ENCODE measurements at regions not wholly inside any gene's neighbourhood (a gene's known extent, or its start where the extent isn't known, plus 50 kb on each side); places are given as distances from the start of the nearest gene placed in this dataset.

GRCh38 chr21:32131164-32131563, 147.7 kb downstream of the MIS18A start:
- TF ChIP-seq CTCF (conservative IDR thresholded peaks at IDR 0.05; ENCODE audit: low read depth, low read length) = no peak
- H3K4me3 ChIP-seq (ENCODE audit: low read depth, low read length) = no peak overlapping the region
- DNase-seq (ENCODE audit: low read depth) = no peak

- no peak for TF ChIP-seq CTCF (conservative IDR thresholded peaks at IDR 0.05; ENCODE audit: low read depth, low read length)
Measured at GRCh38 chr21:32130031-32130891, 148.6 kb downstream of the MIS18A start.

GRCh38 chr21:32127081-32127480, 151.8 kb downstream of the MIS18A start:
- TF ChIP-seq CTCF (conservative IDR thresholded peaks at IDR 0.05; ENCODE audit: low read depth, low read length) = no peak
- no peak for DNase-seq (ENCODE audit: low read depth)
- no peak overlapping the region for H3K4me3 ChIP-seq (ENCODE audit: low read depth, low read length)

More at GRCh38 chr21:32130031-32130891, 148.6 kb downstream of the MIS18A start:
- no peak overlapping the region for H3K4me3 ChIP-seq (ENCODE audit: low read depth, low read length)
- no peak for DNase-seq (ENCODE audit: low read depth)

GRCh38 chr21:32122082-32122481, 156.8 kb downstream of the MIS18A start:
- DNase-seq (ENCODE audit: low read depth) = no peak
- TF ChIP-seq CTCF (conservative IDR thresholded peaks at IDR 0.05; ENCODE audit: low read depth, low read length) = no peak

GRCh38 chr21:32120230-32120629, 158.6 kb downstream of the MIS18A start:
- H3K4me3 ChIP-seq (ENCODE audit: low read depth, low read length) = no peak overlapping the region
- DNase-seq (ENCODE audit: low read depth) = no peak
- no peak for TF ChIP-seq CTCF (conservative IDR thresholded peaks at IDR 0.05; ENCODE audit: low read depth, low read length)

More at GRCh38 chr21:32122082-32122481, 156.8 kb downstream of the MIS18A start:
- H3K4me3 ChIP-seq (ENCODE audit: low read depth, low read length) = no peak overlapping the region

GRCh38 chr21:32119811-32120210, 159.0 kb downstream of the MIS18A start:
- TF ChIP-seq CTCF (conservative IDR thresholded peaks at IDR 0.05; ENCODE audit: low read depth, low read length) = no peak
- no peak overlapping the region for H3K4me3 ChIP-seq (ENCODE audit: low read depth, low read length)
- DNase-seq (ENCODE audit: low read depth) = no peak

GRCh38 chr21:32119389-32119788, 159.5 kb downstream of the MIS18A start:
- H3K4me3 ChIP-seq (ENCODE audit: low read depth, low read length) = no peak overlapping the region
- no peak for TF ChIP-seq CTCF (conservative IDR thresholded peaks at IDR 0.05; ENCODE audit: low read depth, low read length)
- no peak for DNase-seq (ENCODE audit: low read depth)
